HepG2 (cell line): ENCODE measurements at regions not wholly inside any gene's neighbourhood (a gene's known extent, or its start where the extent isn't known, plus 50 kb on each side); places are given as distances from the start of the nearest gene placed in this dataset.

Experiments
- ETS1 ChIP-seq: sonication (generic); formaldehyde crosslinking; IDR thresholded peaks from 2 replicates; pipeline ENCODE4 v1.4.0; 2020; ENCODE audit warnings: missing genetic modification reagents
- GABPB1 ChIP-seq: IDR thresholded peaks from 2 replicates; pipeline ENCODE4 v1.6.1; 2016; ENCODE audit warnings: mild to moderate bottlenecking, missing genetic modification reagents, moderate library complexity, missing compliant biosample characterization
- KDM6A ChIP-seq: IDR thresholded peaks from 2 replicates; pipeline ENCODE4 v1.6.1; 2016; ENCODE audit warnings: low read depth
- NCOR1 ChIP-seq: fragments of 200-600 bp; sonication (generic); IDR thresholded peaks from 2 replicates; pipeline ENCODE4 v1.7.0; 2017; ENCODE audit warnings: antibody characterized with exemption, low read length, borderline replicate concordance
- NR2F6 ChIP-seq, 2 experiments: IDR thresholded peaks; 2 replicates each; pipeline ENCODE4 v1.6.1; 2016; ENCODE audit warnings: antibody characterized with exemption in 1 of 2, mild to moderate bottlenecking in 1 of 2
- REXO4 ChIP-seq: sonication (generic); formaldehyde crosslinking; IDR thresholded peaks from 2 replicates; pipeline ENCODE4 v1.8.0; 2022; ENCODE audit warnings: missing genetic modification reagents, mild to moderate bottlenecking, borderline replicate concordance
- SMC3 ChIP-seq: IDR thresholded peaks from 2 replicates; pipeline ENCODE4 v1.6.1; 2011; ENCODE audit warnings: low read length, improper control_type of control experiment
- TCF12 ChIP-seq, 2 experiments: fragments of 450-650 bp in 1 of 2; sonication (generic) in 1 of 2; formaldehyde crosslinking in 1 of 2; IDR thresholded peaks; 2 replicates each; pipeline versions ENCODE4 v1.6.1 to v1.8.0; 2017 to 2022; ENCODE audit warnings: antibody characterized with exemption in 1 of 2, mild to moderate bottlenecking in 1 of 2, missing genetic modification reagents in 1 of 2, moderate library complexity in 1 of 2
- ZNF121 ChIP-seq: sonication (generic); formaldehyde crosslinking; IDR thresholded peaks from 2 replicates; pipeline ENCODE4 v1.5.0; 2020; ENCODE audit warnings: mild to moderate bottlenecking, missing genetic modification reagents
- ZNF292 ChIP-seq: sonication (generic); formaldehyde crosslinking; IDR thresholded peaks from 2 replicates; pipeline ENCODE4 v1.8.1; 2022; ENCODE audit warnings: mild to moderate bottlenecking, low read depth, missing genetic modification reagents, borderline replicate concordance
- TF ChIP-seq, protein P1 (sequence below): sonication (generic); formaldehyde crosslinking; IDR thresholded peaks from 2 replicates; pipeline ENCODE4 v1.5.0; 2020; ENCODE audit warnings: mild to moderate bottlenecking, missing genetic modification reagents, moderate library complexity
- TF ChIP-seq, protein P2 (sequence below), 2 experiments: IDR thresholded peaks; 2 replicates each; pipeline ENCODE4 v1.6.1; 2011 to 2012; ENCODE audit warnings: low read length in 2 of 2, borderline replicate concordance in 1 of 2, low read depth in 1 of 2, mild to moderate bottlenecking in 1 of 2, moderate library complexity in 1 of 2

GRCh38 chr5:92248518-92248917 is 865.4 kb upstream of the ARRDC3 start:
- TF ChIP-seq NR2F6 (IDR thresholded peaks at IDR 0.05): no peak
- no peak for TF ChIP-seq NR2F6 (CRISPR knock-in tag; IDR thresholded peaks at IDR 0.05)
- TF ChIP-seq KDM6A (CRISPR knock-in tag): no peak
- TF ChIP-seq NCOR1: no peak
- TF ChIP-seq ETS1 (CRISPR knock-in tag): no peak
- TF ChIP-seq ZNF121 (CRISPR knock-in tag): no peak
- TF ChIP-seq, protein P1, sequence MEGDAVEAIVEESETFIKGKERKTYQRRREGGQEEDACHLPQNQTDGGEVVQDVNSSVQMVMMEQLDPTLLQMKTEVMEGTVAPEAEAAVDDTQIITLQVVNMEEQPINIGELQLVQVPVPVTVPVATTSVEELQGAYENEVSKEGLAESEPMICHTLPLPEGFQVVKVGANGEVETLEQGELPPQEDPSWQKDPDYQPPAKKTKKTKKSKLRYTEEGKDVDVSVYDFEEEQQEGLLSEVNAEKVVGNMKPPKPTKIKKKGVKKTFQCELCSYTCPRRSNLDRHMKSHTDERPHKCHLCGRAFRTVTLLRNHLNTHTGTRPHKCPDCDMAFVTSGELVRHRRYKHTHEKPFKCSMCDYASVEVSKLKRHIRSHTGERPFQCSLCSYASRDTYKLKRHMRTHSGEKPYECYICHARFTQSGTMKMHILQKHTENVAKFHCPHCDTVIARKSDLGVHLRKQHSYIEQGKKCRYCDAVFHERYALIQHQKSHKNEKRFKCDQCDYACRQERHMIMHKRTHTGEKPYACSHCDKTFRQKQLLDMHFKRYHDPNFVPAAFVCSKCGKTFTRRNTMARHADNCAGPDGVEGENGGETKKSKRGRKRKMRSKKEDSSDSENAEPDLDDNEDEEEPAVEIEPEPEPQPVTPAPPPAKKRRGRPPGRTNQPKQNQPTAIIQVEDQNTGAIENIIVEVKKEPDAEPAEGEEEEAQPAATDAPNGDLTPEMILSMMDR (CRISPR knock-in tag): no peak
- no peak for TF ChIP-seq REXO4 (CRISPR knock-in tag)
- TF ChIP-seq TCF12 (IDR thresholded peaks at IDR 0.05): no peak
- no peak for TF ChIP-seq TCF12 (CRISPR knock-in tag; IDR thresholded peaks at IDR 0.05)
- TF ChIP-seq ZNF292 (CRISPR knock-in tag): no peak
- TF ChIP-seq GABPB1 (CRISPR knock-in tag): no peak
- TF ChIP-seq, protein P2, sequence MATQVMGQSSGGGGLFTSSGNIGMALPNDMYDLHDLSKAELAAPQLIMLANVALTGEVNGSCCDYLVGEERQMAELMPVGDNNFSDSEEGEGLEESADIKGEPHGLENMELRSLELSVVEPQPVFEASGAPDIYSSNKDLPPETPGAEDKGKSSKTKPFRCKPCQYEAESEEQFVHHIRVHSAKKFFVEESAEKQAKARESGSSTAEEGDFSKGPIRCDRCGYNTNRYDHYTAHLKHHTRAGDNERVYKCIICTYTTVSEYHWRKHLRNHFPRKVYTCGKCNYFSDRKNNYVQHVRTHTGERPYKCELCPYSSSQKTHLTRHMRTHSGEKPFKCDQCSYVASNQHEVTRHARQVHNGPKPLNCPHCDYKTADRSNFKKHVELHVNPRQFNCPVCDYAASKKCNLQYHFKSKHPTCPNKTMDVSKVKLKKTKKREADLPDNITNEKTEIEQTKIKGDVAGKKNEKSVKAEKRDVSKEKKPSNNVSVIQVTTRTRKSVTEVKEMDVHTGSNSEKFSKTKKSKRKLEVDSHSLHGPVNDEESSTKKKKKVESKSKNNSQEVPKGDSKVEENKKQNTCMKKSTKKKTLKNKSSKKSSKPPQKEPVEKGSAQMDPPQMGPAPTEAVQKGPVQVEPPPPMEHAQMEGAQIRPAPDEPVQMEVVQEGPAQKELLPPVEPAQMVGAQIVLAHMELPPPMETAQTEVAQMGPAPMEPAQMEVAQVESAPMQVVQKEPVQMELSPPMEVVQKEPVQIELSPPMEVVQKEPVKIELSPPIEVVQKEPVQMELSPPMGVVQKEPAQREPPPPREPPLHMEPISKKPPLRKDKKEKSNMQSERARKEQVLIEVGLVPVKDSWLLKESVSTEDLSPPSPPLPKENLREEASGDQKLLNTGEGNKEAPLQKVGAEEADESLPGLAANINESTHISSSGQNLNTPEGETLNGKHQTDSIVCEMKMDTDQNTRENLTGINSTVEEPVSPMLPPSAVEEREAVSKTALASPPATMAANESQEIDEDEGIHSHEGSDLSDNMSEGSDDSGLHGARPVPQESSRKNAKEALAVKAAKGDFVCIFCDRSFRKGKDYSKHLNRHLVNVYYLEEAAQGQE (IDR thresholded peaks at IDR 0.05; ENCODE audit: borderline replicate concordance in 1 of 2, low read depth in 1 of 2, low read length in 2 of 2): no peak
- TF ChIP-seq SMC3: no peak
